Stimulated activated naive CD4-positive, alpha-beta T cell treated with Interleukin-2 at 50 U/mL for 16 hours (primary cell): ENCODE measurements at regions not wholly inside any gene's neighbourhood (a gene's known extent, or its start where the extent isn't known, plus 50 kb on each side); places are given as distances from the start of the nearest gene placed in this dataset.
"Not testable (repeated sequence)": the region's sequence is repeated elsewhere in the genome, so short reads cannot be mapped to it uniquely, and the experiment has no call there.

Source experiments
- DNase-seq: peaks from one replicate; lab custom pipeline; 2025; lab: John Stamatoyannopoulos, UW

- DNase-seq = no peak
Measured at GRCh38 chr5:88092358-88092757, 176.3 kb downstream of the TMEM161B start.

DNA sequence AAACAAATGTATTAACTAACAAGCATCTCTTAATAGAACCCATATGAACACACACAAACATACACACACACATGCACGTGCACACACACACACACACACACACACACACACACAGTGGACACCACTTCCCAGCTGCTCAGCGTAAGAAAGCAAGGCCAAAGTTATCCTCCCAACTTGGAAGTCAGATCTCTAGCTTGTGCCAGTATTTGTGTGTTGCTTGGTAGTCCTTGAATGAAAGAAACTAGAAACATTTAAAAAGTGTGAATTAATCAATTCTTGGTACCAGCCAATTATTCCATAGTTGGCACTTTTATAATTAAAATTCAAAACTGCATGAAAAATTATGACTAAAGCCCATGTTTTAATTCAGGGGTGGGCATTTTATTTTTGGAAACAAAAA lies 178.1 kb downstream of the TMEM161B start:
- no peak for DNase-seq

- DNase-seq = no peak
Measured at GRCh38 chr5:88089719-88090390, 178.8 kb downstream of the TMEM161B start.

DNA sequence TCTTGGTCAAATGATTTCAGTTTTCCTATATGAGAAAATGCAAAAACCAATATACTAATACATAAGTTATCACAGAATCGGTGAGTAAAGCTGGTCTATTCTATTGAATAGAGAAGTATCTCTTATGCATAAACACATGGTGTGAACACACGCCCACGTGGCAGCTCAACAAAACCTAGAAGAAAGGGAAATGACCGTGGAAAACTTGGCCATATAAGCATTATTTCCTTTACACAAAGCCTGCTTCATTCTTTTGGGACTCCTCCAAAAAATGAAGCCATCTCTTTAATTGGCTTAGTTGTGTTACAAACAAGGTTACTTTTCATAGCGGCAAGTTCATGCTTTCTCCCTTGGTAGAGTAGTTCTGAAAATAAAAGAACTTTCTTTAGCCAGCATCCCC lies 183.2 kb downstream of the TMEM161B start:
- DNase-seq = no peak

- no peak for DNase-seq
Measured at GRCh38 chr5:88081877-88082276, 186.8 kb downstream of the TMEM161B start.

GRCh38 chr5:88063813-88064212 lies 204.8 kb downstream of the TMEM161B start:
- no peak for DNase-seq

DNA sequence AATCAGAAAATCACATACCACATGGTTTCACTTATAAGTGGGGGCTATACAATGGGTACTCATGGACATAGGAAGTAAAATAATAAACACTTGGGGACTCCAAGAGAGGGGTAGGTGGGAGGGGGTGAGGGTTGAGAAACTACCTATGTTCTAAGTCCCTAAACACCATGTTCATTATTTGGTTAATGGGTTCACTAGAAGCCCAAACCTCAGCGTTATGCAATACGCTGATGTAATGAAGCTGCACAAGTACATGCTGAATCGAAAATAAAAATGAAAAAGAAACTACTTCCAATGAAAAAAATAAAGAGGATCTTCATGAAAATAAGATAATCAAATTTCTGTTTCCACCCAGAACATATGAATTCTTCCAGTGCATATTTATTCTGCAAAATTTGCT lies 208.5 kb downstream of the TMEM161B start:
- DNase-seq = no peak

DNA sequence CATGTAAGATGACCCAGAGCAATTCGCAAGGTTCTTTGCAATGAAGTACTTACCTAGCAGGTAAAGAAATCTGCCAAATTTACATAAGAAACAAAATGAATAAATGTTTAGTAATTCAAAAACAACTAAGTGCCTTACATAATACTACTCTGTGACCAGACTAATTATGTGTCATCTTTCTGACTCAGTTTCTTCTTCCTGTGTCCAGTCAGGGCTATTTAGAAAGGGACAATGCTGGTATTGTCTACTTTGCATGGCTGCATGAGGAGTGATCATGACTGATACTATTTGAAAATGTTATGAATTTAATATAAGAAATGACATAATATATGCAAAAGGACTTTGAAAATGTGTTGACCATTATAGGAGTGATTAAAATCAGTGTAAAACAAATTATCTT lies 210.0 kb downstream of the TMEM161B start:
- DNase-seq = no peak

DNA sequence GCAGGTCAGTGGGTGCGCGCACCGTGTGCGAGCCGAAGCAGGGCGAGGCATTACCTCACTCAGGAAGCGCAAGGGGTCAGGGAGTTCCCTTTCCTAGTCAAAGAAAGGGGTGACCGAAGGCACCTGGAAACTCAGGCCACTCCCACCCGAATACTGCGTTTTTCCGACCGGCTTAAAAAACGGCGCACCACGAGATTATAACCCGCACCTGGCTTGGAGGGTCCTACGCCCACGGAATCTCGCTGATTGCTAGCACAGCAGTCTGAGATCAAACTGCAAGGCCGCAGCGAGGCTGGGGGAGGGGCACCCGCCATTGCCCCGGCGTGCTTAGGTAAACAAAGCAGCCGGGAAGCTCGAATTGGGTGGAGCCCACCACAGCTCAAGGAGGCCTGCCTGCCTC lies 216.2 kb downstream of the TMEM161B start:
- not testable (repeated sequence) for DNase-seq

DNA sequence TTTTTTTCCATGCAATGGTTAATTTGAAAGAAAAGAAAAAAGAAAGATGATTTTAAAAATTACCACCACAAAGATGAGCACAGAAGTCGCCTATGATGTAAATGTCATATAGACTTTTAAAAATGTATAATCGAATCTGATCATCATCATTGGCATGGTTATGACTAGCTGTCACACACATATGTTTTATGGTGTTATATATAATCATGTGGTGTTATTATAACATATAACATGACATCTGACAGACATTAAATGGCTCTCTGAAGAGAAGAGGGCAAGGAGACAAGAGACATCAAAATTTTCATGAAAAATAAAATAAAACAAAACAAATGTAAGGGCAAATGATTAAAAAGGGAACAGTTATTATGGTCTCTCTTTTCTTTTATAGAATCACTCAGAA lies 217.5 kb downstream of the TMEM161B start:
- no peak for DNase-seq

GRCh38 chr5:88049737-88050136 lies 218.9 kb downstream of the TMEM161B start:
- no peak for DNase-seq

DNA sequence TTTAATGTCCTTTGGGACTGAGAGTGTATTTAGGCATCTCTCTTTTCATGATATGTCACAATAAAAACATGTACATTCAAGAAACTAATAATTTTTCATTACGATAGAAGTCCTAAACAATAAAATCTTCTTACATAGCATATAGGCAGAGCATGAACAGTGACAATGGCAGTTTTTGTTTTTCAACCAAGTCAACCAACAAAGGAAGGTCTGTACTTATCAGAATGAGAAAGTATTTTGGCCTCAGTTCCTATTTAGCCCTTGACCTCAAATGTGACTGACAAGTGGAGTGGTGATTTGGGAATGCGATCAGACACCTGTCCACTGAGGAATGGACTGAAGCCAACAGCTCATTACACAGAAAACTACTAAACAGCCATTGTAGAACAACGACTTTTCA lies 219.5 kb downstream of the TMEM161B start:
- DNase-seq = no peak

DNA sequence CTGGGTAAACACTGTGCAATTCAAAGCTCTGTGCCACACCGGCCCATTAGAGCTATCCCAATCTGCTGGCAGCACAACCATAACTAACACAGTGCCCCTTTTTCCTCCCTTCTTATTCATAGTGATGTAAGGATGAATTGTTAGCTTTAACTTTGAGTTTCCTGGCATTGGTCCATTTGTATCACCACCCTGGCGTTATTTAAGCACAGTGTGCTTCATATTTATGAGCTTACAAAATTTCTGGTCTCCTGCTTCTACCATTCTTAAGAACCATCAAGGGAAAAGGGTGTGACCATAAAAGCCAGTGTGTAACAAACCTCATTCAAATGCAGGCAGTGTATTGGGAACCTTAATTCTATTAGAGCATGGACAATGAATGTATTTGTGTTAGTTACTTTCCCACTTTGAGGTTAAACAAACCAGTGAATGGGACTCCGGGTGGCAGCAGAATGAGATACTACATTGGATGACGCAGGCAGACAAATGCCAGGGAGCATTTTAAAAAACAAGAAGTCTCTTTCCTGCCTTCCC lies 222.6 kb downstream of the TMEM161B start:
- DNase-seq = no peak

DNA sequence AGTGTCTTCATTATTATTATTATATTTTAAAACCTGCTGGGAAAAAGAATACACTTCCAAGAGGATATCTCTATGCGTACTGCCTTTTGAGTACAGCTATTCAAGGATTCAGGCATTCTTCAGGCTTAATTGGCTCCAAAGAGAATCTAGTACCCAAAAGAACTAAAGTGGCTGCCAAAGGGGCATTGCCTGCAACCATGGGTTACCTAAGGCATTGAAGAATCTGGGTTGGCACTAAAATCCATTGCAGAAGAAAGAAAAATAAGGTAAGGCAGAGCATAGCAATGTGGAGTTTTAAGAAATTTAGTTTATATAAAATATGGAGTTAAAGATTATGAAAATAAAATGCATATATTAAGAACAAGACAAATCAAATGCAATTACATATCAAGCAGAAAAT lies 223.5 kb downstream of the TMEM161B start:
- DNase-seq = no peak

DNA sequence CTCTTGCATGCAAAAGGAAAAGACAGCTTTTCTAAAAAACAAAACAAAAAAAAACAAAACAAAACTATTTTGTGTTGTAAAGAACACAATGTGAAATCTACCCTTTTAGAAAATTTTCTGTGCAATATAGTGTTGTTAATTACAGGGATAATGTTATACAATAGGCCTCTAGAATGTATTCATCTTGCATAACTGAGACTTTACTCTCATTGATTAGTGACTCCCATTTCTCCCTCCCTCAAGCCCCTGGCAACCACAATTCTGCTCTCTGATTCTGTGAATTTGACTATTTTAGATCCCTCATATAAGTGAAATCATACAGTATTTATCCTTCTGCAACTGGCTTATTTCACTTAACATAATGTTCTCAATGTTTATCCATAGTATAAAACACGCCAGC lies 234.1 kb downstream of the TMEM161B start:
- DNase-seq = no peak

DNA sequence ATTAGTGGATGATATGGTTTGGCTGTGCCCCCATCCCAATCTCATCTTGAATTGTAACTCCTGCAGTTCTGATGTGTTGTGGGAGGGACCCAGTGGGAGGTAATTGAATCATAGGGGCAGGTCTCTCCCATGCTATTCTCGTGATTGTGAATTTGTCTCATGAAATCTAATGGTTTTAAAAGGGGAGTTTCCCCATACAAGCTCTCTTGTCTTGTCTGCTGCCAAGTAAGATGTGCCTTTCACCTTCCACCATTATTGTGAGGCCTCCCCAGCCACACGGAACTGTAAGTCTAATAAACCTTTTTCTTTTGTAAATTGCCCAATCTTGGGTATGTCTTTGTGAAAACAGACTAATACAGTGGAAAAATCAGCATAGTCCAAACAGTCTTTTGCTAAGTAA lies 235.5 kb downstream of the TMEM161B start:
- DNase-seq = no peak

DNA sequence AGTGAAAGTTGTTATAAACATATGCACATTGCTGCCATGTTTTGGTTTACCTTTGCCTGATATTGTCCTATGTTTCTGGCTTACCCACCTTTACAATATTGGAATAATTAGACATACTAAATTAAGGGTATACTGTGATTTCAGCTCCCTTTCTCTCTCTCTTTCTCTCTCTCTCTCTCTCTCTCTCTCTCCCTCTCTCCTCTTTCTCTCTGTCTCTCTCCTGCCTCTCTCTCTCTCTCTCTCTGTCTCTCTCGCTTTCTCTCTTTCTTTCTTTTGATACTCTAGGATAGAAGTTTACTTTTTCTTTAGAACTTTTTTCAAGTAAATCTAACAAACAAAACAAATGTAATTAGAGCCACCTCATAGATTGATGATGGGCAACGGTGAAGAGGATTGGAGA lies 239.6 kb downstream of the TMEM161B start:
- DNase-seq = no peak

DNA sequence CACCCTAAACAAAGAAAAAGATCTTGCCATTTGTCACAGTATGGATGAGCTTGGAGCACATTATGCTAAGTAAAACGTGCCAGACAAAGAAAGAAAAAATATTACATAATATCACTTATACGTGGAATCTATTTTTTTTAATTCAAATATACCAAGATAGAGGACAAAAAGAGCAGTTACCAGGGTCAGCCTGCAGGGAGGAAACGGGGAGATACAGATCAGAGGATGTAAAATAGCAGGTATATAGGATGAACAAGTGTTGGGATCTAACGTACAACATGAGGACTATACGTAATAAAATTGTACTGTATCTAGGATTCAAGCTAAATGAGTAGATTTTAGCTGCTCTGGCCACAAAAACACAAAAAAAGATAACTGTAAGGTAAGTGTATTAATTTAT lies 247.5 kb downstream of the TMEM161B start:
- DNase-seq = no peak

- not testable (repeated sequence) for DNase-seq
Measured at GRCh38 chr5:88014984-88015383, 253.7 kb downstream of the TMEM161B start.

DNA sequence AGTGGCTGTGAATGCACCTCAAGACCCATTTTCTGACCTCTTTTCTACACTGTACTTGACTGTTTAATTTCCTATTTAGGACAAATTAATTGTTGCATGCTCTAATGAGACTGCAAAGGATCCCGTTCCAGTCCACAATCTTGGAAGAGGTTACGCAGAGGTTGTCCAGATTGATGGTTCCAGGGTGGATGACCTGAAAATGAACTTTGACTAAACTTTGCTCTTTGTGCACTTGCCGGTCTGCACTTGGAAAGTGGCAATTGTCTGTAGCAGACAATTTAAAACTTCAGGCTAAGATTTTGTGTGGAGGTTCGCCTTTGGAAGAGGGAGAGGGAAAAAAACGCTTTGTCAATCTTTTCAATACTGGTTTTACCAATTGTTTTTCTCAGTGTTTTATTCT lies 267.8 kb downstream of the TMEM161B start:
- DNase-seq = no peak

DNA sequence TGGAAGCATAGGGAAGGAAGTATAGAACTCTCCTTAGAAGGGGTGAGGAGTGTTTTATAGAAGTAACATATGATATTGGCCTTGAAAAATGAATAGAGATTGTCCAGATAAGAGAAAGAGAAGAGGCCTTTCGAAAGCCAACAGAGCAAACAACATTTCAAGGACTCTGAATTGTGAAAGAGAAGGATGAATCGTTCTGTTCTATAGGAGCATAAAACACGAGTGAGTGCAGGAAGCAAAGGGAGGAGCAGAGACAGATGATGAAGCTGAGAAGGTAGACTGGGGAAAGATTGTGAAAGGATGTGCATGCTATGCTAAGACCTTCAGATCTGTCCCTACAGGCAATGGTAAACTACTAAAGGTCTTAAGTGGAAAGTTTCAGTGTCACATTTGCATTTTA lies 271.0 kb downstream of the TMEM161B start:
- no peak for DNase-seq

DNA sequence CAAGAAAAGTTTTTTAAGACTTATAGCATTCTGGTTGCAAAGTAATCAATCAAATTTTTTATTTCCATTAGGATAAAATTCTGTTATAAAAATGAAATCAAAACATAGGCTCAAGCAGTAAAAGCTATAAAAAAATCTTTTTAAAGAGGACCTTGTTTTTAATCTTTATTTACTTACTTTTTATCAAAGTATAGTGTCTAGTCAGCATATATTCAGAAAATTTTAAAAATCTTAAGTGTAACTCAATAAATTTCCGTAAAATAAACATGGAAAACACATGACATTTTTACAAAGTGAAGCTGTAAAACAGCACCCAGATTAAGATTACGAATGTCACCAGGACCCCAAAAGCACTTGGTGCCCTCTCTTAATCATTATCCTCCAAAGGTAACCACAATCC lies 302.4 kb downstream of the TMEM161B start:
- no peak for DNase-seq

DNA sequence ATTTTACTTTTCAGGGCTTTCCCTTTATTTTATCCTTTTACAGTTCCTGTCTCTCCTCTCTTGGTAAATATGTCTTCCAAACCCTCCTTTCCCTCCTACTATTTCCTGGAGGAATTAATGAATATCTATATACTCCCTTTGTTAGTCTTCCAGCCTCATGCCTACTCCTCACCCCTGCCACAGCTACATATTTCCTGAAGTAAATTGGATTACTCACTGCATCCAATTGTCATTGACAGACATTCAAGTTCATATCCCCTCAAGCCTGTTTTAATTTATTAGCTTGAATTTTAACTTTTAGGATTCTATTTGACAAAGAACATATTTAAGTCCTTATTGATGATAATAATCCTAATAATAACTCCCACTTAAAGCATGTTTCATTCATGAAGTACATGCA lies 314.5 kb downstream of the TMEM161B start:
- no peak for DNase-seq

GRCh38 chr5:87951661-87952060 lies 317.0 kb downstream of the TMEM161B start:
- DNase-seq = no peak
